GOT3 (cell line): ENCODE measurements at regions not wholly inside any gene's neighbourhood (a gene's known extent, or its start where the extent isn't known, plus 50 kb on each side); places are given as distances from the start of the nearest gene placed in this dataset.
A peak's percentile ranks its signal among the peaks of the same experiment; 100 is the strongest.
"Not testable (repeated sequence)": the region's sequence is repeated elsewhere in the genome, so short reads cannot be mapped to it uniquely, and the experiment has no call there.

Experiments used
- DNase-seq: peaks from one replicate; lab custom pipeline; 2025; ENCODE audit warnings: mixed read lengths; lab: John Stamatoyannopoulos, UW

DNA sequence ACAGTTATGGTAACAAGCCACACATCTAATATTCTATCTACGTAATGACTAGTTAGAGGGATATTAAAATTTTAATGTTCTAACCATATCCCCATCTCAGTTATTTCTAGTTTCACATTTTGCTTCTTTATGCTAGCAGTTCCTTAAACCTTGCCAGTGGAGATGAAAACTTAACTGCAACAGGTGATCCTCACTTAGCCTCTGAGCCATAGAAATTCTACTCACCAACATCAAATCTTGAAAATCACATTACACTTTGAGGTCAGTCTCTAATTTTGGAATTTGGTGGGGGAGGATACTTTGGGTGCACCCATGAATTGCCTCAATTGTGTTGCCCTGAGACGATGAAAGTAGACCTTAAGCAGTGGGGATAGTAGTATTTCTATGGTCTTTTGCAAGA is 256.4 kb downstream of the GATA3 start:
- DNase-seq, result no peak

DNA sequence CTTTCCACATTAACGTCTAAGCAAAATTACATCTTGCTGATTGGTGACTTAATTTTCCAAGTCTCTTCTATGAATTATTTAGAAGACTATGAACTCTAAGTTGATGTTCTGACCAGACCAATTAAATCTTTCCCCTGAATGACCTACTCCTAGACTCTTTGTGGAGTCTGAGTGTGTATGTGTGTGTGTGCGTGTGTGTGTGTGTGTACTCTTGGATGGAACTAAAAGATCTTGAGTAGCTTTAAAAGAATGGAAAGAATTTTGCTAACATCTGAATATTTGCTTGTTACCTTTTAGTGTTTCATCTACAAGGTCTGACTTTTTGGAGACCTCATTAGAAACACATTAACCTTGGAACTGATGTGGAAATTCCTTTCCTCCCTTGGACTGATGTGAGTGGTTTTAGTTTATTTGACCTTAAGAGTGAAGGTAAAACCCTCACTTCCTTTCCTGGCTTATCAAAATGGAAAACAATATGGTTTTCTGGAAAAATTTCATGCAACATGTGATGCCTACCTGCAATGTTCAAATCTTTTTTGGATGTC is 257.1 kb downstream of the GATA3 start:
- no peak for DNase-seq

DNA sequence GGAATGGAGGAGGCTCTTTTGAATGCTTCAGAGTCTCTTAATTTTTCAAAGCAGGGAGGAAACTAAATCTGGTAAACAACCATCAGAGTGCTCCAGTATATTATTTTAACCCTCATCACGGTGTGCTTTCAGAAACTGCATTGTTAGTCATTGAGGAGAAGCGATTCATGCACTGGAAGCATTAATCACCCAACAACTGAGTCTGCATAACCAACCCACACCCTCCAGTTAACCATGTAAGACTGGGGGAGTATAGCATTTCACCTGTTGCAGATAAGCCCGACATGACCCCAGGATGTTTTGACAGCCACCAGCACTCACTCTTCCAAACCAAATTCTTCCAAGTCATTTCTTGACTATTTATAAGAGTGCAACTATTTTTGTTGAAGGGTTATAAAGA is 257.6 kb downstream of the GATA3 start:
- no peak for DNase-seq

DNA sequence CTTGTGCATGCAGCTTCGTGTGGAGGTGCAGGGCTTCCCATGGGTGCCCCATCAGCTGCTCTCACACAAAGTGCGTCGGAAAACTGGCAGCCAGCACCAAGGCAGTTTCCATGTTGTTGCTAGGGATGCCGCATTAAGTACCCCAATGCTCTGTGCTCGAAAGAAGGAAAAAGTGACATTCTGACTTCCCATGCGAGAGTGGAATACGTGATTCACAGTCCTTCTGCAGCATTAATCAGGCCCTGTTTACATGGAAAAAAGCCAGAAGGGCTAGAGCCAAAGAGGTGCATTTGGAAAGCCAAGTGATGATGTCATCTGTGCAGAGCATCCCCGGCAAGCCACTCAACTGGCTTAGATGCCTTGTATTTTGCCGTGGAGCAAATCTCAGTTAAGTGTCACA is 258.3 kb downstream of the GATA3 start:
- DNase-seq, result no peak

DNA sequence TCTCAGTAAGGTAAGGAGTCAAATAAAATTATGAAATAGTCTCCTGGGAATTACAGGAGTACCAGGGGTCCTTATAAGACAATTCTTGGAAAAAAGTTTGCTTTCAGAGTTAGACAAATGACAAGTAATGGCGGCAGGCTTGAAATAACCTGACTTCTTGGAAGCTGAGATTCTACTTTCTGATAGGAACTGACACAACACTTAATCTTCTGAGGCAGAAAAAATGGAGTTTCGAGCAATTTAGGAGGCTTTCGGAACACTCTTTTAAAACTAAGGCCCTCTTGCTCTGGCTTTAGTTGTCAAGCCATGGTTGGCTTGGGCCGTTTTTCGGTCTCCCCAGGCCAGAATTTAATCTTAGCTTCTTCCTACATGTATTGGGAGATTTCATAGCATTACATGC is 260.0 kb downstream of the GATA3 start:
- DNase-seq, result no peak

DNA sequence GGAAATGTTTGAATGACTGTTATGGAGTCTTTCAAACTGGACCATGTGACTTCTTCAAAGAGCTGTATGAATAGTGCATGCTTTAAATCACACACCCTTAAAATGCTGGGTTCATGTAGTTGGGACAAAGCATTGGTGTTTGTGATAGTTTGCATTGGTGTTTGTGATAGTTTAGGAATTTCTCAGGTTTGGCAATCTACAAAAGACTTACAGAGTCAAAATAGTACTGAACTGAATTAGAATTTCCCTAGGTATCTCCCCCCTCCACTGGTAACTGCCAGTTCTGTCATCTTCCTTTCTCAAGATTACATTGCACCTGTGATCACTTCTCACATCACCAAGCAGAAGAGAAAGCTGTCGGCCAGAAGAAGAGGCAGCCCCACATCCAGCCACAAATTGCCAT is 261.1 kb downstream of the GATA3 start:
- no peak for DNase-seq

DNA sequence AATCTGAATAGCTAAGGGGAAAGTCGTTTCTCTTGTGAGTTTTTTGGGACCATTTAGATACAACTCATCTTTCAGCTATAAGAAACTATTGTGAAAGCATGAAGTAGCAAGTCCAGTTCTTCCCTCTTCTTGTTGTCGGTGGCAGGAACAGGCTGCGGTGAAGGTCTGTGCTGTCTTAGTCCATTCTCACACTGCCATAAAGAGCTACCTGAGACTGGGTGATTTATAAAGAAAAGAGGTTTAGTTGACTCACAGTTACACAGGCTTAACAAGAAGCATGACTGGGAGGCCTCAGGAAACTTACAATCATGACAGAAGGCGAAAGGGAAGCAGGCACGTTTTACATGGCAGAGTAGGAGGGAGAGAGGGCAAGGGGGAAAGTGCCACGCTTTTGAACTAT is 261.8 kb downstream of the GATA3 start:
- DNase-seq, result no peak

DNA sequence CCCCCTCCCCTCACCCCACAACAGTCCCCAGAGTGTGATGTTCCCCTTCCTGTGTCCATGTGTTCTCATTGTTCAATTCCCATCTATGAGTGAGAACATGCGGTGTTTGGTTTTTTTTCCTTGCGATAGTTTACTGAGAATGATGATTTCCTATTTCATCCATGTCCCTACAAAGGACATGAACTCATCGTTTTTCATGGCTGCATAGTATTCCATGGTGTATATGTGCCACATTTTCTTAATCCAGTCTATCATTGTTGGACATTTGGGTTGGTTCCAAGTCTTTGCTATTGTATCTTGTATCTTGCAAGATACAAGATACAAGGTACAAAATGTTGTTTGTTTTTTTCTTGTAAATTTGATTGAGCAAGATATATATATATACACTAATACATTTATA is 263.9 kb downstream of the GATA3 start:
- DNase-seq, result not testable (repeated sequence)

DNA sequence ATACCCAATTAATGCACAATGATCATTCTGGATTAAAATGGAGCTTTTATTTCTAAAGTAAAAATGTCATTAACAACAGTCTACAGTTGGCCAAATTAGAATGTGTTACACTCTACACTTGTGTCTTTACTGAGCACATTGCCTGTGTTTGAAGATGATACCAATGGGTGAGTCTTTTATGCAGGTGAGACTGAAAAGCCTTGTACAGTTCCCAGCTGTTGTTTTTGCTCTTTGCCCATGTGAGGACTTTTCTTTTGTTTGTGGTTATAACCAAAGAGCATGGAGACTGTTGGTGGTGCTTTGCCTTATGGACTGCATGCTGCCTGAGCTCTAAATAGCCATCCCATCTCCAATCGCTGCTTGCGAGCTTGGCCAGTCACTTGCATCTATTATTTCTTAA is 264.5 kb downstream of the GATA3 start:
- DNase-seq, result no peak

DNA sequence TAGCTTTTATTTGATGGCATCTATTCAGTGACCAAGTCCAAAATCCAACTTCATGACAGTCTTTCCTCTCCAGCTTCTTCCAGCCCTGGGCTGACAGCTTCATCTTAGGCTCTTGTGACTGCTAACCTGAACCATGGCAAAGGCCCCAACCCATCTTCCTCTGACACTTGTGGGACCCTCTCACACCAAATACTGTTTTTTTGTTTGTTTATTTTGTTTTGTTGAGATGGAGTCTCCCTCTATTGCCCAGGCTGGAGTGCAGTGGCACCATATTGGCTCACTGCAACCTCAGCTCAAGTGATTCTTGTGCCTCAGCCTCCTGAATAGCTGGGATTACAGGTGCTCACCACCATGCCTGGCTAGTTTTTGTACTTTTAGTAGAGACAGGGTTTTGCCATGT is 265.2 kb downstream of the GATA3 start:
- DNase-seq, result no peak

DNA sequence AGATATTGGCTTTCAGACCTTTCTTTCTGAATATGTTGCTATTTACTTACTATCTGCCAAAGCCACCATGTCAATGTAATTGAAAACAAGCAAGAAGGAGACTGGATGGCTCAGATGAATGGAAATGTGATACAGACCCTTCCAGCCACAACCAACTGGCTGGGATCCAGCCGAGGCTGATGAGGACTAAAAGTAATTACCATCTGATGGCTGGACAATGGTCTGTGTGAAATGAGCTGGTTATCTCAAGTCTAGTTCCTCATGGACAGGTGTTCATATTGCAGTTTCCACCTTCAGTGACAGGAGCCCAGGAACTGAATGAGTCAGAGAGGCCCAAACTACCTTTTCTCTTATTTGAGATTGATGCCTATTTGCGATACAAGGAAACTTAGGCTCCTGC is 267.5 kb downstream of the GATA3 start:
- no peak for DNase-seq

DNA sequence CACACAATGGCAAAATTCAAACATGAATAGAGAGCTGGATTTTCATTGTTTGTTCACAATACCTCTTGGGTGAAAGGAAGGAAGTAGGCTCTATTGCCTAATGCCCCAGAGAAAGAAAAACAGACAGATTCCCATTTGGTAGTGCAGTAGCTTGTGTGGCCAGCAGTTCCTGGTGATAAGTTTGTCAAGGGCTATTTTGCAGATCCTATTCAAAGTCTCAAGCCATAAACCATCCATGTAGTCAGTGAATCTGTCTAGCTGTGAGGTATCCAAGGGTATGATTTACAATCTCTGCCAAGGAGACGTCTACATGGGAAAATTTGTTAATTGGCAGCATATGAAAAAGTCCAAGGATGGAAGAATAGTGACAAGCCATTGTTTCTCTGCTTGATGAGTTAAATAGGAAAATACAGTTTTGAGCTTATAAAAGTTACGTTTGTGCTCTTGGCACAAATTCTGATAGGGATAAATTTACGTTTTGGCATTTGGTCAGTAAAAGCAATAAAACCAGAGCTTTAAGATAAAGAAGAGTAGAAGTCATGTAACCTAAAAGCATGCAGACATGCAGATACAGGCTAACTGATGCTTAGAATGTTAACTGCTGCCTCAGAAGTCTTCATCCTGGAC is 269.1 kb downstream of the GATA3 start:
- no peak for DNase-seq

DNA sequence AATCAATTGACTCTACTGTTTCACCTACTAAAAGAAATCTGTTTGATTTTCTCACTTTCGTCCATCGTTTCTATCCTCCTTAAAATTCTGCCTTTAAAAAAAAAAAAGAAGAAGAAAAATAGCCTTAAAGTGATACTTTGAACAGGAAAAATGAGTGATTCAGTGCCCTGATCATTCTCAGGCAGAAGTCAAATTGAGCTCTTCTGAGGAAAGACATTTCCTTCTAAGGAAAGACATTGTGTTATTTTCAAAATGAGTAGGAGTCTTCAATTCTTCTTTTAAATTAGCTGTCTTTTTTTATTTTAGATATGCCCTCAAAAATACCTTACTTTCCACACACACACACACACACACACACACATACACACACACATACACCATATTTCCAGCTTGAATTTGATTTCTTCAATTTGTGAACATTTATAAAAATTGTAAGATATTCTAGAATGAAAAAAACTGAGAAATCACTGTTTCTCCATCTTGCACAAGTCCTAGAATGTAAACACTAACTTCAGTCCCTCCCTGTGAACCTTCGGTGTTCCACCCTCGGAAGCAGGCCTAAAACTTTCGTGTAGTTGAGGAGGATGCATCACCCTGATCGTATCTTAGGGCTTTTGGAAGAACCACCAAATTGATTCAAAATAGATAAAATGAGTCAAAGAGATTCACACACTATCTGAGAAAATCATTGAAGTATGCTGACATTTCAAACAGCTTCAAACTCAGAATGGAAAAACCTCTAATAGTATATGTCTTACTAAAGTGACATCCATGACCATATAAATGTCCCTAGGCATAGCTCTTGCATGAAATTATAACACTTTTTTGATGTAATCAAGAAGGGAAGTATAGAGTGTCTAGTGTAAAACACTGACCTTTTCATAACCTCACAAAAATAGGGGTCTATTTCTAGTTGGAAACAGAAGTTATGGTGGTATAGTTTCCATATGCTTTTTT is 270.8 kb downstream of the GATA3 start:
- DNase-seq, result no peak

DNA sequence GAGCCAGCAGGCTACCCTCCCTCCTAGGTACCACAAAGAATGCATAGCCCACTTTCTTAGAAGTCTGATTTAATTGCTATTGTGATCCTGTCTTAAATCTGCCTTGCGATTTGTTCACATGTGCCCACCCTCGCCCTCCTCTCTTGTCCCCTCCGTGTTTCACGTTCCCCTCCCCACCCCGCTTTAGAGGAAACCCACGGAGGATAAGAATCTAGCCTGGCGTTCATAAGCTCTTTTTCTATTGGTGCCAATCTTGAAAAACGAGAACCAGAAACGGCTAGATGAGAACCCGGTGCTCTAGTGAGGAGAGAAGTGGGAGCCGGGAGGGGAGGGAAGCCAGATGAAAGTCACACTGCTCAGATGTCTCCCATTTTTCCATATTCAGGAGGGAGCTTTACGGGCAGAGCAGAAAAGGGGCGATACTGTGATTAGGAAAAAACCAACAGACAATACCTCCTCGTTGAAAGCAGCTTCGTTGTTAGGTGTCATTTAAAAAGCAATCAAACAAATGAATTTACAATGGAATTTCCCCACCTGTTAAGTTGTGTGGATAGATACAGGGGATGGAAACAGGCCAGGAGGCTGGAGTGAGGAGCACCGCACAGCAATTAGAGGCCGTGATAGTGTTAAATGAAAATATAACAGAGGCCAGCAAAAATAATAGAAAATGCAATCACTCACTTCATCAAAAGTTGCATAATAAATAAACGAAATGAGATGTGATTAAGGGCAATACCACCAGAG is 272.1 kb downstream of the GATA3 start:
- no peak for DNase-seq

DNA sequence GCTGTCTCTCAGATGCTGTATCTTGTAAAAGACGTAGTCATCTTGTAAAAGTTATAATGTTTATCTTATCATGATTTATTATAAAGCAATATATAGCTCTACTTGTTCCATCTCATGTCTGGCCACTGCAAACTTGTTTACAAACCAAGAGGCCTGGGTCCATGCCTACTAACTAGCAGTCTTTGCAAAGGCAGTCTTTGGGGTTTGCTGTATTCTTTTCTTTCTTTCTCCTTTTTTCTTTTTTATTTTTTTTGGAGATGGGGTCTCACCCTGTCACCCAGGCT is 272.6 kb downstream of the GATA3 start:
- no peak for DNase-seq

DNA sequence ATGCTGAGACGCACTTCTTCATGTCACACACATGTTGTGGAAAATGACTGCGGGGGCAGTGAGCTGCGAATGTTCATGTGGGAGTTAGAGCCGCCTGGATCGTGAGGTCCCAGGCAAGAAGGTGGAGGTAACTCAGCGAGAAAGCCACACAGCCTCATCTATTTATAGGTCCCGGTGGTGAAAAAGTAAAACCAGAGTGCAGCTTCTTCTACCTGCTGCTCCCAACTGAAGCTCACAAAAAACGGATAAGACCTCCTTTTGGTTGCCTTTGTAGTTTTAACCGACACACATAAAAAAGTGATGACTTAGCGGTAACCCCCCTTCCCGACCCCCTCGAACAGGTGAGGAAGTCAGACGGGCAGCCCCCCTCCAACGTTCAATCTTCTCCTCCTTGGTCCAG is 276.9 kb downstream of the GATA3 start:
- DNase-seq, result no peak

DNA sequence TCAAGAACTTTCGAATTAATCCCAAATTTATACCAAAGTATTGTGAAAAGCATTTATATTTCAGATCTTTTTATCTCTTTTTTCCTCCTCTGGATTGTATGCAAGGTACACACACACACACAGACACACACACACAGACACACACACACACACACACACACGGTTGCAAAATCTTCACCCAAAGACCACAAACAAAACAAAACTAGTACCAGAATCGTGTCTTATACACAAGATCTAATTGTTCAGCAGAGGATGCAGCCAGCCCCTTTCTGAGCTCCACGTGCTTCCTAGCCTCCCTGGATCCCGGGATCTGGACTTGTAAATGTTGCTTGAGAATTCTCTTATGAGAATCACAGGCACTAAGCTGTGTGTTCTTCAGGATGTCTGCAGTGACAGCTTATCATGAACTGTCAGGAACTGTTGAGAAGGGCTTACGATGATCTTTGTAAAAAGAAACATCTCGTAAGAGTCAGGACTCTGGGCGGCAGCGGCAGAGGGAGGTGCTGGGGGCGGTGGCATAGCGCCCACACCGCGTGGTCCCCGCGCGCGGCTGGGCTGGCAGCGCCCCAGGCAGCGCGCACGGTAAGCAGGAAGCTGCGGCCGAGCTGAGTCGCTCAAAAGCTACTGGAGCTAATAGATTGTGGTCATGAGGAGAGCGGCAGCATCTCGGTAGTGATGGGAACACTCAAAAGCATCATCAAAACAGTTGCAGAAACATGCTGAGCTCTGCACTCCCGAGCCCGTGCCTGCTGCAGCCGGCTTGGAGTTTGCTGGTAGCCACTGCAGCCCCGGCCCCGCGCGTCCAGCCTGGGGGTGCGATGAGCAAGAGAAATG is 277.6 kb downstream of the GATA3 start:
- peak; percentile 12 for DNase-seq

DNA sequence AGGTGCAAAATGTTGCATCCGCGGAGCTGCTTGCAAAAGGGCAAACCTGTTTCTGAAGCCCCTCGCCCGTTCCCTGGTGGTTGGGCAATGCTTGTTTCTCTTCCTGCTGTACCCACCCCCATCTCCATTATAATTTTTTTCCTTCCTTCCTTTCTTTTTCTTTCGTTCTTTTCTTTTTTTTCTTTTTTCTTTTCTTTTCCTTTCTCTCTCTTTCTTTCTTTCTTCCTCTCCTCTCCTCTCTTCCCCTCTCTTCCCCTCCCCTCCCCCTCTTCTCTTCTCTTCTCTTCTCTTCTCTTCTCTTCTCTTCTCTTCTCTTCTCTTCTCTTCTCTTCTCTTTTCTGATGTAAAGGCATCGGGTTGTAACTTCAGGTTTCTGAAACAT is 278.2 kb downstream of the GATA3 start:
- DNase-seq, result no peak

DNA sequence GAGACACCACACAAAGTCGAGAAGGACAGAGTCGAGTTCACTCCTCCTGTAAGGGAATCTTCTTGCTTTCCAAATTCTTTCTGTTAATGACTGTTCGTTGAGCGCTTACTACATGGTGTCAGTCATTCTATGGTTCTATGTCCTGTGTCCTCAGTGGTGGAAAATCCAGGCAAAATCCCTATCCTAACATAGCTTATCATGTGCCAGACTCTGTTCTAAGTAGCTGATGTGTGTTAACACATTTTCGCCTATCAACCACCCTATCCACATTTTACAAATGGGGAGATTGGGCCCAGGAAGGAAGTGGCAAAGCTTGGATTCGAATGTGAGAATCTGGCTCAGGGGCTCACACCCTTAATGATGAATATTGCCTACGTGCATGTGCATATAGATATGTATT is 280.1 kb downstream of the GATA3 start:
- no peak for DNase-seq

DNA sequence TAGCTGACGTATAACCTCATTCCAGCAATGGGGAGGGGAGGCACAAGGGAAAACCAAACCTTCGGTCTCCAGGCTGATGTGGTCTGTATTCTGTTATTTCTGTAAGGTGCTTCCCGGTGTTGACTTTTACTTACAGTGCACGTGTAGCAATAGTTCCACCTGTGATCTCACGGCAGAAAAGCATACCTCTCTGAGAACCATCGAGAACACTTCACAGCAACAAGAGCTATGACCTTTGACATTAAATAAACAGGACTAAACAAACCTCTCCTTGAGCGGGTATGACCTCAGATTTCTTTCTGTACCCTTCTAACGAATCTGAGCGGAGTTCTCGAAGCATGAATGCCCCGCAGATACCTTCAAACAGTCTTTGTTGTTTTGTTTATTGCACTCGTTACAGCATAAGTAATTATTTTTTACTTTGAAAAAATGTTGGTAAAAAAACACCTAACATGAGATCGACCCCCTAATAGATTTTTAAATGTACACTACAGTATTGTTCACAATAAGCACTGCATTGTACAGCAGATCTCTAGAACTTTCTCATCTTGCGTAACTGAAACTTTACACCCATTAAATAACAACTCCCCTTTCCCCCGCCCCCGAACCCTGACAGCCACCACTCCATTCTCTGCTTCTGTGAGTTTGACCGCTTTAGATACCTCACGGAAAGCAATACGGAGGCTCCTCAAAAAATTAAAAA is 282.3 kb downstream of the GATA3 start:
- no peak for DNase-seq

DNA sequence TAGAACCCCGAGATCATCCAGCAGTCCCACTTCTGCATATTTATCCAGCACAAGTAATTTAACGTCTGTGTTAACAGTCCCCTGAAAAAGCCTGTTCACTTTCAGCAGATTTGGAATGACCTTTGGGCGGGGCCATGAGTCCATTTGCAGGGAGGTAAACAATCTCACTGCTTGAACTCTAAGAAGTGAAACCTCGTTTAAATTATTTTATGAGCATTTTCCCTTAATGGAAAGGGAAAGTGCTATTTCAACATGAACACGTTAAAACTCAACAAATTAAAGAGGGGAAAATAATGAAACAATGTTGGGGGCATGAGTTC is 282.8 kb downstream of the GATA3 start:
- no peak for DNase-seq
